ENCODE measurements at regions not wholly inside any gene's neighbourhood (a gene's known extent, or its start where the extent isn't known, plus 50 kb on each side); places are given as distances from the start of the nearest gene placed in this dataset.
A peak's percentile ranks its signal among the peaks of the same experiment; 100 is the strongest.

DNA sequence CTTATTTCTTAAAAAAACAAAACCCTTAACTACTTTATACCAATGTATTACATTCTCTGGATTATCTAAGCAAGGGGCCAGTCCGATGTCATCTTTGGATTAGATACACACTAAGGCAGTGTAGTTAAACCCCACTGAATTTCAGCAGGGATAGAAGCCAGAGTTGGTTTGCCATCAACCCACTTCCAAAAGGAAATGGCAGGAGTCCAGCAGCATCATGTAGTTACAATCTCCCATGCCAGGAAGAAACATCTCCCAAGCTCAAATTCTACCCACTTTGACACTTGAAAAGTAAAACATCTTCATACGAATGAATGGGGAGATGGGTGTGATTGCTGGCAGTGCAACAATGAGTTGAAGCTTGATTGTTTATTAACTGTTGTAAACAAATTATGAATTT, 203.5 kb upstream of the PLXNC1 start:
- DNase-seq (ENCODE audit: low spot score), result no peak

DNA sequence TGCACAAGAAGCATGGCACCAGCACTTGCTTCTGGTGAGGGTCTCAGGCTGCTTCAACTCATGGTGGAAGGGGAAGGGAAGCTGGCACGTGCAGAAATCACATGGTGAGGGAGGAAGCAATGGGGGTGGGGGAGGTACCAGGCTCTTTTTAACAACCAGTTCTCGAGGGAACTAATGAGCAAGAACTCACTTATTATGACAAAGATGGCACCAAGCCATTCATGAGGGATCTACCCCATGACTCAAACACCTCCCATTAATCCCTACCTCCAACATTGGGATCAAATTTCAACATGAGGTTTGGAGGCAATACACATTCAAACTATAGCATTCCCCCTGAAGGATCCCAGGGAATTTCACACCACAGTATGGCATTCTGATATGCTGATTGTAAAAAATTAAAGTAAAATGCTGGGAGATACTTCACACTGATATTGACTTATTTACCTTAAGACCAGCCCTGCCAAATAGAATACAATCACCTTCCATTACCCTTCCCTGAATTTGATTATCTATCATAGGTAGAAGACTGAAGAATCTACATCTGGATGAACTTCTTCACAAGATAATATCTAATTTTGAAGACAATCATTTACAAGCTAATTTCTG, 201.7 kb upstream of the PLXNC1 start:
- DNase-seq (ENCODE audit: low spot score), result peak; percentile 41

DNA sequence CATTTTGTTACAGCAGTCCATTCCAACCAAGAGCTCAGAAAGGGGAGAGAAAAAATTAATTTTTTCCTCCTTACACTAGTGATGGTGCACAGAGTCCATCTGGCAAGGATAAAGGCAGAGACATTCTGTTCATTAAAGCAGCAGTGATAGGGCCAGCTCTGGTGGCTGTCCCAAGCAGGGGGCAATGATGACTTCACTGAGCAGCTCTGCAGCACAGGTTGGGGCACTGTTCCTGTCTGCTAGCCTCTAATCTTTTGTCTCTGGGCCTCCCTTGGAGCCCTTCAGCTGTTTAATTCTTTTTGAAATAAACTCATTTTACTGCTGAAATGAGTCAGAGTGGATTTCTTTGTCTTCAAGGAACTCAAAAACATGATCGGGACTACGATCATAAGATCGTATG, 200.9 kb upstream of the PLXNC1 start:
- no peak for DNase-seq (ENCODE audit: low spot score)

DNA sequence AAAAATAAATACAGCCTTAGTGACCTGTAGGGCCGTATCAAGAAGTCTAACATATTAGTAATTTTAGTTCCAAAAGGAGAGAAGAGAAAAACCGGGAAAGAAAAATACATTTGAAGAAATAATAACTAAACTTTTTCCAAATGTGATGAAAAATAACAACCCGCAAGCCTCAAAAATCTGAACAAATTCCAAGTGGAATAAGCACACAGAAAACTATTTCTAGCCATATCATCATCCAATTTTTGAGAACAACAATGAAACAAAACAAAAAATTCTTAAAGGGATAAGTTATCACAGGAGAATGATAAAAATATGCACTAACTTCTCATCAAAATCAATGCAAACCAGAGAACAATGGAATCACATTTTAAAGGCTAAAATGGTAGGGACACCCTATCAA, 198.1 kb upstream of the PLXNC1 start:
- no peak for DNase-seq (ENCODE audit: low spot score)

- no peak for DNase-seq (ENCODE audit: low spot score)
These were observed 193.9 kb upstream of the PLXNC1 start for GRCh38 chr12:93954166-93955112.

DNA sequence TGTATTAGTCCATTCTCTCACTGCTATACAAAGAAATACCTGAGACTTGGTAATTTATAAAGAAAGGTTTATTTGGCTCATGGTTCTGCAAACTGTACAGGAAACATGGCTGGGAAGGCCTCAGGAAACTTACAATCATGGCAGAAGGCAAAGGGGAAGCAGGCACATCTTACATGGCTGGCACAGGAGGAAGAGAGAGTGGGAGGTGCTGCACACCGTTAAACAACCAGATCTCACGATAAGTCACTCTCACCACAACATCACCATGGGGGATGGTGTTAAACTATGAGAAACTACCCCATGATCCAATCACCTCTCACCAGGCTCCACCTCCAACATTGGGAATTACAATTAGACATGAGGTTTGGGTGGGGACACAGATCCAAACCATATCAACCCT, 191.8 kb upstream of the PLXNC1 start:
- no peak for DNase-seq (ENCODE audit: low spot score)

DNA sequence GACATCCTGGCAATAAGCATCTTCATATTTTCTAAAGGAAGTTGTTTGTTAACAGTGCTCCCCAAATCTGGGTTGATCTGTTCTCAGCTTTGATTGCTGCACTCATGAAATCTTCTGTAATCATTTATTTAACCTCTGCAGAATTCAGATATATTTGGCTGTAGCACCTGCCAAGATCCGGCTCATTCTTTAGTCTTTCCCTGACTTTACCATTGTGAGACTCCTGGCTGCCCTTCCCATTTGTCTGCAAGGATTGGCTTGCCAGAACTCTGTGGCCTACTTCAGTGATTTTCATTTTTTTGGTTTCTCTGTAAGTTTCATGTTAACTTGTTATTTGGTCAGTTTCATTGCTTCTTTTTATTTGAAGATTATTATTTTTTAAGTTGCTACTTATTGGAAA, 191.2 kb upstream of the PLXNC1 start:
- no peak for DNase-seq (ENCODE audit: low spot score)

GRCh38 chr12:93957870-93958269, 190.5 kb upstream of the PLXNC1 start:
- no peak for DNase-seq (ENCODE audit: low spot score)

- no peak for DNase-seq (ENCODE audit: low spot score)
These were observed 188.7 kb upstream of the PLXNC1 start for GRCh38 chr12:93959657-93960056.

GRCh38 chr12:93960521-93960920, 187.9 kb upstream of the PLXNC1 start:
- DNase-seq (ENCODE audit: low spot score), result no peak

DNA sequence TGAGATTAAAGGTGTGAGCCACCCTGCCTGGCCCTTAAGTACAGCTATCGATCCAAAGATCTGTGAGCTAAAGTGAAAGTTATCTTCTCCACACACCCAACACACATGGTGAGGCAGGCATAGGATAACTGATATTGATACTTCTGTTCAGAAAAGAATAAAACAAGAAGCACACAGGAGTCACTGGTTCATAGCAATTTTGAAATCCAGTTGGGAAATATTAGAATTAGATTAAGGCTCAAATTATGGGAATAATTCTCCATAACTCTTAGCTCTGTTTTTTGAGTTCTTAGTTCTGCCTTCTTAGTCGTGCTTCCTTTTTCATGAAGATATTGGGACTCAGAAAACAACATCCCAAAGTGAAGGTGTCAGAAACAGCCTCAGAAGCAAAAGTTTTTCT, 186.0 kb upstream of the PLXNC1 start:
- no peak for DNase-seq (ENCODE audit: low spot score)

- DNase-seq (ENCODE audit: low spot score), result no peak
These were observed 183.4 kb upstream of the PLXNC1 start for GRCh38 chr12:93964936-93965335.

GRCh38 chr12:93966516-93967133, 181.8 kb upstream of the PLXNC1 start:
- DNase-seq (ENCODE audit: low spot score), result no peak

DNA sequence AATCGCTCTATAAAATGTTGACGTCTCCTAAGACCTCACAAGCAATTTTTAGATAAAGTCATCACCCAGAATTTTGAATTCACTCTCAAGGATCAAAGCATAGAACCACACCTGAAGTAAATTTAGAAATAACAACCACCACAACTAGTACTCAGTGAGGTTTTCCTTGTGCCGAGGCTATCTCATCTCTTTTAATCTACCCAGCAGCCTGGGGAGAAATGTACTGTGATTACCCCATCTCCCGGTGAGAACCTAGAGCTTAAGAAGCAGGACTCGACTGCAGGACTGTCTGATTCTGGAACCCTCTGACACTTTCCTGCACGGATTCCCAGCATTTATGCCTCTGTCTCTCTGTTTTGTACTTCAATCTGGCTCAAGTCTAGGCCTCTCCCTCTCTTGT, 180.9 kb upstream of the PLXNC1 start:
- DNase-seq (ENCODE audit: low spot score), result no peak

DNA sequence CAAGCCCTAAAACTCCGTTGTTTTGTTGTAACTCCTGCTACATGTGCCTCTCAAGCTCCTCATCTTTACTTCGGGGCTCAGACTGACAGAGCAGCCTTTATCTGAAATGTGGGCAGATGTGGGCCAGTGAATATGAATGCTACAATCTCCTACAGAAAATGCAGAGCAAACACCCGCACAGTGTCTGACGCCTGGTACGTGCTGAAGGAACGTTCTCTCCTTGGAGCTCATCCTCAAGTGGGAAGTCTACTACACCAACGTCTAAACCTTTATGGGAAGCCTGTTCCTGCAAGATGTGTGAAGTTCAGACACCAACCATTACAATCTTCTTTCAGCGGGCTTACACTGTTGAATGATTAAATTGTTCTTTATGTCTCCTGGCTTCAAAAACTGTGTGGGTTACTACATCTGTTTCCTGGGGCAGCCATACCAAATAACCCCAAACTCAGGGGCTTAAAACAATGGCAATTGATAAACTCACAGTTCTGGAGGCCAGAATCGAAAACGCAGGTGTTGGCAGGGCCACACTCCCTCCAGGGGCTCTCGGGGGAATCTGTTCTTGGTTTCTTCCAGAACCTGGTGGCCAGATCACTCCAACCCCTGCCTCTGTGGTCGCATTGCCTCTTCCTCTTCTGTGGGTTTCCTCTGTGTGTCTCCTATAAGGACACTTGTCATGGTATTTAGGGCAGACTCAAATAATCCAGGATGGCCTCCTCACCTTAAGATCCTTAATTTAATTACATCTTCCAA, 179.7 kb upstream of the PLXNC1 start:
- DNase-seq (ENCODE audit: low spot score), result no peak

- DNase-seq (ENCODE audit: low spot score), result peak; percentile 44
These were observed 177.3 kb upstream of the PLXNC1 start for GRCh38 chr12:93970900-93971688.

DNA sequence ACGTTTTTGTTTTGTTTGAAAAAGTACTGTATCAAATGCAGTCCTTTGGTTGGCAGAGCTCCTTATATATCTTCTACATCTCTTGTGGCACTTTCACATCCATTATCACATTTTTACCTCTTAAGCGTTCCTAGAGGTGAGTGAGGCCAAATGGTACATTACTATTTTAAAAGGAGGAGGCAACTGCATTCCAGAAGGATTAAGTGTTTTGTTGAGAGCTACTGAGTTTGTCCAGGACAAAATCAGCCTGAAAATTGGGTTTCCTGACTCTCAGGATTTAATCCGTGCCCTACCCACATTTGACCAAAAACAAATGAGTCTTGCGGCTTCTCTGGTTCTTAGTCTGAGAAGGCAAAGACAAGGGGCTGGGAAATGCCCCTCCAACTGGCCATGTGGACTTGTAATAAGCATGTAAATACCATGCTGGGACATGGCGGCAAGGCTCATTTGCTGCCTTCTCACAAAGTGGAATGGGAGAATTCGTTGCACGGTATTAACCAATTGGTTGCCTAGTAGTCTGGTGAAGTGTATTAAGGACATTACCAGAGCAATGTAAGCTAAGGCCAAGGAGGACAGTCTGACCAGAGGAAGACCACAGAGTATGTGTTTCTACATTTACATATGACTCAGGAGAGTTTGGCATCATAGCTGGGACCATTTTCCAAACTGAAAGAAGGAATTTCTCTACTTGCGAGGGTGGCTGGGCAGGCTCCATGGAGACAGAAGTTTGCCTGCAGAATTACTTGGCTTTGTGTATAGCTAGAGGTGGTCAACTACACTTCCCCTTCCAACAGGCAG, 175.8 kb upstream of the PLXNC1 start:
- DNase-seq (ENCODE audit: low spot score), result no peak

- no peak for DNase-seq (ENCODE audit: low spot score)
These were observed 174.1 kb upstream of the PLXNC1 start for GRCh38 chr12:93974252-93974651.

DNA sequence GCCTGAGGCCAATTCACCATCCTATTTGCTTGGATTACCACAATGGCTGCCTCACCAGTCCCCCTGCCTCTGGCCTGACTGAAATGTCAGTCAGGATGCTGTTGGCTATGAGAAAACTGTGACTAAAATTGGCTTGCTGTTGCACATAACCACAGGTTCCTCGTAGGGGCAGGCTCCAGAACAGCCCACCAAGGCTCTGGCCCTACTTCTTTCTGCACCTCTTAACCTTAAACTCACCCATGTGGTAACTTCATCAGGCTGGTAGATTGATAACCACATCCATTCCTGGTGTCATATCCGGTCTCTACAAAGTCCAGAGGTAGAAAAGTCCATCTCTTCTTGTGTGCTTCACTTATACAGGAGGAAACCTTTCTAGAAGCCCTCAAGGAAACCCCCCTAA, 172.4 kb upstream of the PLXNC1 start:
- DNase-seq (ENCODE audit: low spot score), result no peak

GRCh38 chr12:93977081-93977480, 171.3 kb upstream of the PLXNC1 start:
- DNase-seq (ENCODE audit: low spot score), result no peak

DNA sequence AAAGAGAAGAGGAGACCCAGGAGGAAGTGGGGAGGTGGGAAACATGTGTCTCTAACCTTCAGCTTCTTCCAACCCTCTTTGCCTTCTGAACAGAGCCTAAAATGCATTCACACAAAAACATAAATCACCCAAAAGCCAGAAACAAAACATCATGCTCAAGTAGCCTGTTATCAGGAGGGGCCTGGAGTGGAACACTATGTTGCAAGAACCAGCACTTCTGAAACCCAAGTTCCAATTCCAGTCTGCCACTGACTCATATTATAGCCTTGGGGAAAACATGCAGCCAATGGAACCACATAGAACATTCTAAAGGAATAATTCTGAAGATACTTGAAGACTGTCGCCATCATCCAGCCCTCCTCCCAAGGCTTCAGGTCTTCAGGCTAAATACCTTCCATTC, 169.8 kb upstream of the PLXNC1 start:
- DNase-seq (ENCODE audit: low spot score), result no peak

All from A172 (cell line).